HCT116 (cell line): ENCODE measurements at regions not wholly inside any gene's neighbourhood (a gene's known extent, or its start where the extent isn't known, plus 50 kb on each side); places are given as distances from the start of the nearest gene placed in this dataset.

ENCODE experiments used
- ATAC-seq: fragments of 200-7000 bp; cut with Tn5 transposase; 2 replicates; pipeline ENCODE4 v1.9.1; 2020; ENCODE audit warnings: mild to moderate bottlenecking, moderate library complexity
- BruUV-seq: library from RNA; stranded (reverse); fragments of 400-500 nt; replicated peaks from 2 replicates; lab custom pipeline; 2021; lab: Mats Ljungman, UMichigan
- CTCF ChIA-PET: fragments of 300-600 bp; sonication (Branson Sonifier 250); formaldehyde crosslinking; loops from one replicate; lab custom pipeline; 2021; ENCODE audit warnings: antibody characterized with exemption; lab: Charles Lee
- POLR2A ChIA-PET: fragments of 300-600, 350-600 bp; sonication (Branson Sonifier 250); formaldehyde crosslinking; loops from one replicate; lab custom pipeline; 2021; ENCODE audit warnings: antibody characterized with exemption; lab: Charles Lee
- RAD21 ChIA-PET, 2 experiments: fragments of 300-600 bp; sonication (Branson Sonifier 250); formaldehyde crosslinking; loops; one replicate each; lab custom pipeline; 2023; ENCODE audit warnings: low total read pairs in 2 of 2; ENCODE audit not compliant: uncharacterized antibody in 2 of 2, unreplicated experiment in 2 of 2, low non-redundant PET in 1 of 2; lab: Charles Lee
- DNase-seq: peaks from one replicate; pipeline ENCODE4 v3.0.0-alpha.2; 2010; ENCODE audit warnings: low read depth, low spot score
- H2AFZ ChIP-seq: fragments of 200-600 bp; shearing (Covaris generic), sonication (generic); 2 replicates; pipeline ENCODE4 v1.6.1; 2017; ENCODE audit warnings: low read depth, mixed run types, mixed read lengths, antibody characterized with exemption, low read length; ENCODE audit not compliant: poor library complexity, severe bottlenecking
- H3K27ac ChIP-seq: 2 replicates; pipeline ENCODE4 v1.5.1; 2012; ENCODE audit warnings: low read depth, low read length
- H3K27me3 ChIP-seq: fragments of 200-600 bp; sonication (generic); 2 replicates; pipeline ENCODE4 v1.6.1; 2016; ENCODE audit warnings: mixed run types, low read length, mixed read lengths; ENCODE audit not compliant: insufficient read depth
- H3K36me3 ChIP-seq, 2 experiments: fragments of 200-500 bp in 1 of 2; fragments of 200-600 bp in 1 of 2; sonication (Bioruptor generic) in 1 of 2; sonication (generic) in 1 of 2; 2 replicates each; pipeline versions ENCODE4 v1.5.1 to v1.6.1; 2014 to 2016; ENCODE audit warnings: low read length in 2 of 2, inconsistent platforms in 1 of 2, mixed read lengths in 1 of 2, mixed run types in 1 of 2; ENCODE audit not compliant: insufficient read depth in 2 of 2, control insufficient read depth in 1 of 2
- H3K4me1 ChIP-seq, 2 experiments: fragments of 200-600 bp in 1 of 2; sonication (generic) in 1 of 2; 2 replicates each; pipeline versions ENCODE4 v1.5.1 to v1.6.1; 2012 to 2017; ENCODE audit warnings: low read length in 2 of 2, inconsistent platforms in 1 of 2, mild to moderate bottlenecking in 1 of 2, mixed read lengths in 1 of 2, mixed run types in 1 of 2, moderate library complexity in 1 of 2; ENCODE audit not compliant: insufficient read depth in 2 of 2, control insufficient read depth in 1 of 2
- H3K4me2 ChIP-seq: fragments of 200-600 bp; sonication (generic); 2 replicates; pipeline ENCODE4 v1.6.1; 2017; ENCODE audit warnings: mixed run types, low read length, mixed read lengths
- H3K4me3 ChIP-seq, 2 experiments: fragments of 200-600 bp in 1 of 2; sonication (generic) in 1 of 2; replicated peaks in 1 of 2; 2 replicates each; pipeline ENCODE4 v1.5.1; 2011 to 2016; ENCODE audit warnings: low read length in 2 of 2, control low read depth in 1 of 2, low read depth in 1 of 2, mild to moderate bottlenecking in 1 of 2, mixed read lengths in 1 of 2, mixed run types in 1 of 2
- H3K79me2 ChIP-seq: fragments of 200-600 bp; sonication (generic); 2 replicates; pipeline ENCODE4 v1.6.1; 2017; ENCODE audit warnings: mild to moderate bottlenecking, mixed run types, low read length, moderate library complexity, mixed read lengths; ENCODE audit not compliant: insufficient read depth
- H3K9ac ChIP-seq: fragments of 200-600 bp; sonication (generic); 2 replicates; pipeline ENCODE4 v1.6.1; 2016; ENCODE audit warnings: low read length, mixed read lengths
- H3K9me2 ChIP-seq: fragments of 200-600 bp; sonication (generic), shearing (Covaris generic); 2 replicates; pipeline ENCODE4 v1.6.1; 2017; ENCODE audit warnings: mixed run types, mild to moderate bottlenecking, moderate library complexity; ENCODE audit not compliant: insufficient read depth
- H3K9me3 ChIP-seq, 2 experiments: fragments of 200-500 bp in 1 of 2; fragments of 200-600 bp in 1 of 2; sonication (Bioruptor generic) in 1 of 2; sonication (generic) in 1 of 2; 2 replicates each; pipeline ENCODE4 v1.6.1; 2014 to 2017; ENCODE audit warnings: low read length in 2 of 2, mixed read lengths in 2 of 2, inconsistent platforms in 1 of 2, low read depth in 1 of 2, mild to moderate bottlenecking in 1 of 2, mixed run types in 1 of 2, moderate library complexity in 1 of 2; ENCODE audit not compliant: control insufficient read depth in 1 of 2, insufficient read depth in 1 of 2
- H4K20me1 ChIP-seq: fragments of 200-600 bp; sonication (generic), shearing (Covaris generic); 2 replicates; pipeline ENCODE4 v1.6.1; 2017; ENCODE audit warnings: mixed run types, mild to moderate bottlenecking, moderate library complexity; ENCODE audit not compliant: insufficient read depth
- CBX3 ChIP-seq: IDR thresholded peaks from 2 replicates; pipeline ENCODE4 v1.6.1; 2012; ENCODE audit warnings: low read depth
- CEBPB ChIP-seq: IDR thresholded peaks from 2 replicates; pipeline ENCODE4 v1.6.1; 2012; ENCODE audit warnings: low read depth
- EGR1 ChIP-seq: IDR thresholded peaks from 2 replicates; pipeline ENCODE4 v1.6.1; 2012; ENCODE audit warnings: low read depth
- EZH2 ChIP-seq: fragments of 200-600 bp; sonication (generic); IDR thresholded peaks from 2 replicates; pipeline ENCODE4 v1.6.1; 2017; ENCODE audit warnings: antibody characterized with exemption, mixed run types
- EZH2phosphoT487 ChIP-seq: fragments of 200-600 bp; IDR thresholded peaks from 2 replicates; pipeline ENCODE4 v1.6.1; 2018; ENCODE audit warnings: antibody characterized with exemption, borderline replicate concordance
- FOSL1 ChIP-seq: IDR thresholded peaks from 2 replicates; pipeline ENCODE4 v1.6.1; 2012; ENCODE audit warnings: low read depth
- POLR2A ChIP-seq: IDR thresholded peaks from 2 replicates; pipeline ENCODE4 v1.7.0; 2011; ENCODE audit warnings: borderline replicate concordance; ENCODE audit not compliant: insufficient read depth, insufficient read length; ENCODE audit errors: extremely low read depth
- RAD21 ChIP-seq: IDR thresholded peaks from 2 replicates; pipeline ENCODE4 v1.6.1; 2012; ENCODE audit warnings: low read depth, mild to moderate bottlenecking
- SP1 ChIP-seq: IDR thresholded peaks from 2 replicates; pipeline ENCODE4 v1.6.1; 2012; ENCODE audit warnings: low read depth
- YY1 ChIP-seq: IDR thresholded peaks from 2 replicates; pipeline ENCODE4 v1.6.1; 2011; ENCODE audit warnings: low read length, low read depth, moderate library complexity, mild to moderate bottlenecking; ENCODE audit not compliant: insufficient replicate concordance; ENCODE audit errors: extremely low read depth
- ZNF274 ChIP-seq: fragments of 200-500 bp; sonication (Bioruptor generic); IDR thresholded peaks from 2 replicates; pipeline ENCODE4 v1.6.1; 2014; ENCODE audit warnings: mild to moderate bottlenecking, low read depth, low read length, inconsistent platforms
- intact Hi-C: fragments of 100-400 bp; cut with micrococcal nuclease; formaldehyde crosslinking; loops from 2 replicates; pipeline ENCODE4 v1.10.0; 2022
- TF ChIP-seq, protein P1 (sequence below), 3 experiments: fragments of 200-600 bp in 1 of 3; sonication (generic) in 1 of 3; IDR thresholded peaks in 2 of 3; conservative IDR thresholded peaks in 1 of 3; 2 replicates each; pipeline ENCODE4 v1.5.1; 2012 to 2017; ENCODE audit warnings: low read depth in 2 of 3, low read length in 2 of 3, antibody characterized with exemption in 1 of 3, borderline replicate concordance in 1 of 3, control low read depth in 1 of 3, mild to moderate bottlenecking in 1 of 3, mixed read lengths in 1 of 3, mixed run types in 1 of 3, moderate library complexity in 1 of 3; ENCODE audit not compliant: insufficient read depth in 1 of 3
- TF ChIP-seq, protein P2 (sequence below): IDR thresholded peaks from 2 replicates; pipeline ENCODE4 v1.6.1; 2011; ENCODE audit warnings: mild to moderate bottlenecking, low read length, moderate library complexity; ENCODE audit not compliant: insufficient replicate concordance; ENCODE audit errors: extremely low read depth

DNA sequence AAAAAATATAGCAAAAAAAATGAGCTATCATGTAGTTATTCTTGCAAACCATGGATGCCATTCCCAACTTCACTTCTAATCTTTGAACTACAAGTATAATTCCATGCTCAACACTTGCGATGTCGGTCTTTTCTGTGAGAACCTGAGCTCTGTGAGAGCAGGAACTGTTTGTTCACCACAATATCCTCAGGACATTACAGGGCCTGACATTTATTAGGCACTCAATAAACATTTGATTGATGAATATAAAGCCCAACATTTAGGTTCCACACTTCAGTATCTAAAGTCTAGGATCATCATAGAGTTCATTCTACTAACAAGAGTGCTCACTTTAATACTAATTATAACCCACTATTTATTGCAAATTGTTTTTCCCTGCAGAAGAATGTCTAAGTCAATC is 211.6 kb upstream of the FAM241A start:
- H3K4me2 ChIP-seq = no peak overlapping the region
- no peak overlapping the region for H3K4me3 ChIP-seq
- H2AFZ ChIP-seq = no peak overlapping the region
- DNase-seq = no peak
- no peaks in the 10 kb centered on the region for H3K27me3 ChIP-seq
- H3K79me2 ChIP-seq = no peaks in the 10 kb centered on the region
- no peak overlapping the region for H3K27ac ChIP-seq
- no peaks in the 10 kb centered on the region for H3K36me3 ChIP-seq
- no peaks in the 10 kb centered on the region for H3K9me2 ChIP-seq
- no peaks in the 10 kb centered on the region for H3K9me3 ChIP-seq
- no peak for ATAC-seq
- TF ChIP-seq, protein P1, sequence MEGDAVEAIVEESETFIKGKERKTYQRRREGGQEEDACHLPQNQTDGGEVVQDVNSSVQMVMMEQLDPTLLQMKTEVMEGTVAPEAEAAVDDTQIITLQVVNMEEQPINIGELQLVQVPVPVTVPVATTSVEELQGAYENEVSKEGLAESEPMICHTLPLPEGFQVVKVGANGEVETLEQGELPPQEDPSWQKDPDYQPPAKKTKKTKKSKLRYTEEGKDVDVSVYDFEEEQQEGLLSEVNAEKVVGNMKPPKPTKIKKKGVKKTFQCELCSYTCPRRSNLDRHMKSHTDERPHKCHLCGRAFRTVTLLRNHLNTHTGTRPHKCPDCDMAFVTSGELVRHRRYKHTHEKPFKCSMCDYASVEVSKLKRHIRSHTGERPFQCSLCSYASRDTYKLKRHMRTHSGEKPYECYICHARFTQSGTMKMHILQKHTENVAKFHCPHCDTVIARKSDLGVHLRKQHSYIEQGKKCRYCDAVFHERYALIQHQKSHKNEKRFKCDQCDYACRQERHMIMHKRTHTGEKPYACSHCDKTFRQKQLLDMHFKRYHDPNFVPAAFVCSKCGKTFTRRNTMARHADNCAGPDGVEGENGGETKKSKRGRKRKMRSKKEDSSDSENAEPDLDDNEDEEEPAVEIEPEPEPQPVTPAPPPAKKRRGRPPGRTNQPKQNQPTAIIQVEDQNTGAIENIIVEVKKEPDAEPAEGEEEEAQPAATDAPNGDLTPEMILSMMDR (IDR thresholded peaks at IDR 0.05 in 2 of 3, conservative IDR thresholded peaks at IDR 0.05 in 1 of 3; ENCODE audit: borderline replicate concordance in 1 of 3, insufficient read depth in 1 of 3, low read depth in 2 of 3, low read length in 2 of 3) = no peak
- TF ChIP-seq CEBPB = no peak
- no peak for TF ChIP-seq POLR2A
- no peak for TF ChIP-seq FOSL1
- no peak for TF ChIP-seq CBX3
- no peak for TF ChIP-seq YY1
- TF ChIP-seq, protein P2, sequence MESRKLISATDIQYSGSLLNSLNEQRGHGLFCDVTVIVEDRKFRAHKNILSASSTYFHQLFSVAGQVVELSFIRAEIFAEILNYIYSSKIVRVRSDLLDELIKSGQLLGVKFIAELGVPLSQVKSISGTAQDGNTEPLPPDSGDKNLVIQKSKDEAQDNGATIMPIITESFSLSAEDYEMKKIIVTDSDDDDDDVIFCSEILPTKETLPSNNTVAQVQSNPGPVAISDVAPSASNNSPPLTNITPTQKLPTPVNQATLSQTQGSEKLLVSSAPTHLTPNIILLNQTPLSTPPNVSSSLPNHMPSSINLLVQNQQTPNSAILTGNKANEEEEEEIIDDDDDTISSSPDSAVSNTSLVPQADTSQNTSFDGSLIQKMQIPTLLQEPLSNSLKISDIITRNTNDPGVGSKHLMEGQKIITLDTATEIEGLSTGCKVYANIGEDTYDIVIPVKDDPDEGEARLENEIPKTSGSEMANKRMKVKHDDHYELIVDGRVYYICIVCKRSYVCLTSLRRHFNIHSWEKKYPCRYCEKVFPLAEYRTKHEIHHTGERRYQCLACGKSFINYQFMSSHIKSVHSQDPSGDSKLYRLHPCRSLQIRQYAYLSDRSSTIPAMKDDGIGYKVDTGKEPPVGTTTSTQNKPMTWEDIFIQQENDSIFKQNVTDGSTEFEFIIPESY = no peak
- TF ChIP-seq EGR1 = no peak
- TF ChIP-seq EZH2phosphoT487 = no peak
- TF ChIP-seq EZH2 = no peak
- no peak for TF ChIP-seq RAD21
- TF ChIP-seq SP1 = no peak
- TF ChIP-seq ZNF274 = no peak
- 0 out of 4 replicates have a peak, but pooled peaks cover 0 to 3% of the 10 kb centered on the region in 2 experiments for H3K4me1 ChIP-seq
- H3K9ac ChIP-seq = no peak overlapping the region
- RAD21 ChIA-PET = no interaction called here
- POLR2A ChIA-PET = no interaction called here
- no TSS peak for BruUV-seq
- no peaks in the 10 kb centered on the region for H4K20me1 ChIP-seq
- CTCF ChIA-PET = interaction anchor here (0.9 kb wide), 1 partner anchor 126 kb away, joined by 3 read pairs; no protein-coding TSS in a partner anchor
- intact Hi-C loops = loop anchor here (10.0 kb wide), 2 partner anchors 1299 to 1939 kb away; no protein-coding TSS in a partner anchor
